ENCODE measurements at regions not wholly inside any gene's neighbourhood (a gene's known extent, or its start where the extent isn't known, plus 50 kb on each side); places are given as distances from the start of the nearest gene placed in this dataset.

DNA sequence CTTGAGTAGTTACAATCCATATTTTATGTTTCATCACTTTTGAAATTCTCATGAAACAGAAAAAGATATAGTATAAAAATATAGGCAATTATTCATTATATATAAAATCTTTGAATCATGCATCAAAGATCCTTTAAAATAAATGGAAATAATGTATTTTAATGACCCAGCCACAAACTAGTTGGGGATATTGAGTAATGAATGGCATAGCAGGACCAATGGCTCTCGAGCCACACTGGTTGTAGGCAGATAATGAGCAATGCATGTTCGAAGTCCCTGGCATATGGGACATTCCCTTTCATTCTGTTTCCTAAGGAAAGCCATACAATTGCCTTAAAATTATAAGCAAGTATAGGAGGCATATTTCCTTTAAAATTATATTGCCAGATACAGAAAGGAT, 107.4 kb upstream of the IL12A start:
- DNase-seq (ENCODE audit: low spot score), result no peak
- TF ChIP-seq POLR2AphosphoS5 (IDR thresholded peaks at IDR 0.05), result no peak
- TF ChIP-seq POLR2A (IDR thresholded peaks at IDR 0.05), result no peak
- TF ChIP-seq, protein P1, sequence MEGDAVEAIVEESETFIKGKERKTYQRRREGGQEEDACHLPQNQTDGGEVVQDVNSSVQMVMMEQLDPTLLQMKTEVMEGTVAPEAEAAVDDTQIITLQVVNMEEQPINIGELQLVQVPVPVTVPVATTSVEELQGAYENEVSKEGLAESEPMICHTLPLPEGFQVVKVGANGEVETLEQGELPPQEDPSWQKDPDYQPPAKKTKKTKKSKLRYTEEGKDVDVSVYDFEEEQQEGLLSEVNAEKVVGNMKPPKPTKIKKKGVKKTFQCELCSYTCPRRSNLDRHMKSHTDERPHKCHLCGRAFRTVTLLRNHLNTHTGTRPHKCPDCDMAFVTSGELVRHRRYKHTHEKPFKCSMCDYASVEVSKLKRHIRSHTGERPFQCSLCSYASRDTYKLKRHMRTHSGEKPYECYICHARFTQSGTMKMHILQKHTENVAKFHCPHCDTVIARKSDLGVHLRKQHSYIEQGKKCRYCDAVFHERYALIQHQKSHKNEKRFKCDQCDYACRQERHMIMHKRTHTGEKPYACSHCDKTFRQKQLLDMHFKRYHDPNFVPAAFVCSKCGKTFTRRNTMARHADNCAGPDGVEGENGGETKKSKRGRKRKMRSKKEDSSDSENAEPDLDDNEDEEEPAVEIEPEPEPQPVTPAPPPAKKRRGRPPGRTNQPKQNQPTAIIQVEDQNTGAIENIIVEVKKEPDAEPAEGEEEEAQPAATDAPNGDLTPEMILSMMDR (IDR thresholded peaks at IDR 0.05), result no peak
- H3K27ac ChIP-seq, result no peak overlapping the region
- H3K27me3 ChIP-seq (replicated peaks; ENCODE audit: insufficient read depth), result no peaks in the 10 kb centered on the region
- intact Hi-C loops (cut with DNase I), result no loop called here
- no peaks in the 10 kb centered on the region for H3K9me3 ChIP-seq
- H3K36me3 ChIP-seq, result no peaks in the 10 kb centered on the region
- H3K4me3 ChIP-seq, result no peak overlapping the region
- H3K4me1 ChIP-seq (replicated peaks), result no peaks in the 10 kb centered on the region
- 91% methylated on average over 2 of the region's 2 CpGs for WGBS

DNA sequence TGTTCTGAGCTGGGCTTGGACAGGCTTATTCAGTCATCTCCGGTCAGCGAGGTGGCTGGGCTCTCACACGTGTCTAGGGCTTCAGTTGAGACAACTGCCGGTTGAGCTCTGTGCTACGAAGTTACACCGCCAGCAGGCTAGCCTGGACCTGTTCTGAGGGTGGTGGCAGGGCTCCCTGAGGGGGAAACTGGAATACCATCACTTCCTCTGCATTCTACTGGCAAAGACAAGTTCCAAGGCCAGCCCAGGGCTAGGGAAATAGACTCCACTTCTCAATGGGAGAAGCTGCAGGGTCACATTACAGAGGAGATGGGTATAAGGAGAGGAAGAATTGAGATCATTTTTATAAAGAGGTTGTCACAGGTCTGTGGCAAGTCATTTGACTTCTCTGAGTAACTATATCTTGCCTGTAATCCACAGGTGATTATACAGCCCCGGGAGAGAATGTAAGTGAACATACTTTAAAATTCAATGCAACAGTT, 106.8 kb upstream of the IL12A start:
- 32% methylated on average over 7 of the region's 7 CpGs for WGBS
- Histone ChIP-seq H3K9me3 (no peaks in the 10 kb centered on the region), H3K27me3 (replicated peaks; ENCODE audit: insufficient read depth) (no peaks in the 10 kb centered on the region), H3K36me3 (no peaks in the 10 kb centered on the region), H3K4me1 (replicated peaks) (no peaks in the 10 kb centered on the region), H3K27ac (peak overlapping the region in 1 of 2 donors; percentile 1), H3K4me3 (no peak overlapping the region)
- intact Hi-C loops (cut with DNase I), result no loop called here
- peak; percentile 85 for DNase-seq (ENCODE audit: low spot score)
- no peak for TF ChIP-seq POLR2A (IDR thresholded peaks at IDR 0.05)
- peak; percentile 68 for TF ChIP-seq POLR2AphosphoS5 (IDR thresholded peaks at IDR 0.05)
- TF ChIP-seq, protein P1 (IDR thresholded peaks at IDR 0.05), result no peak

DNA sequence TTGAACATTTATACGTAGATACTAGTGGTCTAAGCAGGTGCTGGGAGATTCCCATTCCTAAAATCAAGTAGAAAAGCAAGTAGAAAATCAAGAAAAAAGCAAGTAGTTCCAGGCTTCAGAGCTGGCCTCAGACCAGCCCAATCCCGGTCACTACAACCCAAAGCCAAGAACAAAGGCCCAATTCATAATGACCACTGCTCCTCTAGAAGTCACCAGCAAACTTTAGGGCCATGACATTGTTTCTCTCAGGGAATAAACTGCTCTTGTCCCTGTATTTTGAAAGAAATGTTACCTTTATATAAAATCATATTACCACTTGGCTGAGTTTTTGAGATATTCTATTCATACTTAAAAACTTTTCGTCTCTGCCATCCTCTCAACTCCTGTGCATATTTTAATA, 106.3 kb upstream of the IL12A start:
- TF ChIP-seq, protein P1 (IDR thresholded peaks at IDR 0.05), result no peak
- TF ChIP-seq POLR2AphosphoS5 (IDR thresholded peaks at IDR 0.05) (no peak), POLR2A (IDR thresholded peaks at IDR 0.05) (no peak)
- H3K27me3 ChIP-seq (replicated peaks; ENCODE audit: insufficient read depth), result no peaks in the 10 kb centered on the region

DNA sequence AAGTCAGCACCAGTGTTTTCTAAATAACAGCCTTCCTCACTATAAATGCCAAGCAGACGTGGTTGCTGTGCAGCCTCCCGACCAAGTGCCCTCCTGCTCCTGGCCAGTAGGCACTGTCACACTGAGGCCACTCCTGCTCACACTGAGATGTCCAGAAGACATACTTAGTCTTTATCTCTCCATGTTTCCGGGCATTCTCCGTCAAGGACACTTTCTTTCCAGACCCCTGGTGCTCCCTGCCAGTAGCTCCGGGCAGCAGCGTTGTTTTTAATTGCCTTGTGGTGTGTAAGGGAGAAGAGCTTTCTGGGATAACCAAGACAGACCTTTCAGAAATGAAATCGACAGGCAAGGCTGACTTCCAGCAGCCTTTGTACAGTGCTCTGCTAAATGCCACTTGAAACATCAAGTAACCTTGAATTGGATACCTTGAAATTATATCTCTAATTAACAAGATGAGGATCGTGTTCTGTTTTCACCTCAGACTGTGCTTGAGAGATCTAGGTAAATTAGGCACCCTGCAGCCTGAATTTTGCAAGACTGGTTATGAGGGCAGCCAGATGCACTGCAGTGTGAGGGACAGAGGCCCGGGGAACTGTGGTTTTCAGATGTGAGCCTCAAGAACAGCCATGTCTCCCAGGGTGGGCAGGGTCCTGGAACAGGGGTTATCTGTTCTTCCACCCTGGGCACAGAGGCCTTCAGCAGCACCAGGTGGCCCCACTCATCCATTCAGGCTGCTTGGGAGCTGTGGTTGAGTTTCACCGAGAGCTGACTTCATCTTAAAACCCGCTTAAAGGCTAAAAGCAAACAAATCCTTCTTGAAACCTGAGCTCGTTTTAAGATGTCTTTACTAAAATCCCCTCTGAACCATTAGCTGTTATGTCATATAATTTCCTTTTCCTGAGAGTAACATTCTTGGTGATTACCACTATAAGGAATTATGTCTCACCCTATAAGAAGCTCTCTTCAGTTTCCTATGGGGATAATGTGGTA, 105.5 kb upstream of the IL12A start:
- H3K4me1 ChIP-seq (replicated peaks), result no peaks in the 10 kb centered on the region
- peak overlapping the region; percentile 1 to 9 for H3K27ac ChIP-seq
- intact Hi-C loops (cut with DNase I), result no loop called here

More for the DNA sequence above, 106.3 kb upstream of the IL12A start:
- no peaks in the 10 kb centered on the region for H3K9me3 ChIP-seq
- no peaks in the 10 kb centered on the region for H3K36me3 ChIP-seq
- H3K27ac ChIP-seq, result peak overlapping the region in 1 of 2 donors; percentile 1
- intact Hi-C loops (cut with DNase I), result no loop called here
- WGBS, result 48% methylated on average over 3 of the region's 3 CpGs
- DNase-seq (ENCODE audit: low spot score), result no peak
- no peaks in the 10 kb centered on the region for H3K4me1 ChIP-seq (replicated peaks)
- no peak overlapping the region for H3K4me3 ChIP-seq

More for the DNA sequence above, 105.5 kb upstream of the IL12A start:
- H3K4me3 ChIP-seq, result no peak overlapping the region
- H3K36me3 ChIP-seq, result no peaks in the 10 kb centered on the region
- DNase-seq (ENCODE audit: low spot score), result no peak
- WGBS, result 29% methylated on average over 12 of the region's 12 CpGs
- H3K9me3 ChIP-seq, result no peaks in the 10 kb centered on the region
- TF ChIP-seq POLR2AphosphoS5 (IDR thresholded peaks at IDR 0.05), result no peak
- TF ChIP-seq, protein P1 (IDR thresholded peaks at IDR 0.05), result no peak
- TF ChIP-seq POLR2A (IDR thresholded peaks at IDR 0.05), result no peak
- H3K27me3 ChIP-seq (replicated peaks; ENCODE audit: insufficient read depth), result no peaks in the 10 kb centered on the region
